Transverse colon (tissue), 4 donors: ENCODE measurements at regions not wholly inside any gene's neighbourhood (a gene's known extent, or its start where the extent isn't known, plus 50 kb on each side); places are given as distances from the start of the nearest gene placed in this dataset.
"Not testable (repeated sequence)": the region's sequence is repeated elsewhere in the genome, so short reads cannot be mapped to it uniquely, and the experiment has no call there.

ENCODE experiments used
- DNase-seq: peaks from one replicate; pipeline ENCODE4 v3.0.0-alpha.2; 2019
- H3K27ac ChIP-seq, 4 donors: fragments of 200-600 bp; sonication (generic); 2 replicates each; pipeline ENCODE4 v1.5.1; 2016 to 2018; ENCODE audit warnings: inconsistent platforms in 4 of 4
- H3K27me3 ChIP-seq: fragments of 200-600 bp; sonication (generic); 2 replicates; pipeline ENCODE4 v1.5.1; 2017; ENCODE audit warnings: inconsistent platforms
- H3K36me3 ChIP-seq, 4 donors: fragments of 200-600 bp; sonication (generic); 2 replicates each; pipeline ENCODE4 v1.5.1; 2017 to 2019; ENCODE audit warnings: inconsistent platforms in 4 of 4
- H3K4me1 ChIP-seq, 4 donors: fragments of 200-600 bp; sonication (generic); 2 replicates each; pipeline ENCODE4 v1.5.1; 2017 to 2020; ENCODE audit warnings: inconsistent platforms in 4 of 4
- H3K4me3 ChIP-seq, 4 donors: fragments of 200-600 bp; sonication (generic); 1 replicate in 1 of 4; 2 replicates in 3 of 4; pipeline versions ENCODE4 v1.5.1 to v1.6.1; 2017 to 2019; ENCODE audit warnings: inconsistent platforms in 4 of 4
- H3K9me3 ChIP-seq, 2 donors: fragments of 200-600 bp; sonication (generic); 2 replicates each; pipeline ENCODE4 v1.5.1; 2017 to 2019; ENCODE audit warnings: inconsistent platforms in 2 of 2
- CTCF ChIP-seq, 5 experiments: fragments of 200-600 bp in 3 of 5; fragments of 450-650 bp in 2 of 5; sonication (generic) in 3 of 5; IDR thresholded peaks; 1 replicate in 2 of 5; 2 replicates in 3 of 5; pipeline ENCODE4 v1.5.1; 2016 to 2017; ENCODE audit warnings: antibody characterized with exemption in 5 of 5, inconsistent platforms in 3 of 5, mild to moderate bottlenecking in 2 of 5, moderate library complexity in 1 of 5
- EP300 ChIP-seq: sonication (generic); formaldehyde crosslinking; IDR thresholded peaks from one replicate; pipeline ENCODE4 v1.6.1; 2017; ENCODE audit warnings: antibody characterized with exemption, low read depth
- POLR2A ChIP-seq: fragments of 450-650 bp; IDR thresholded peaks from one replicate; pipeline ENCODE4 v1.6.1; 2016; ENCODE audit warnings: antibody characterized with exemption, mild to moderate bottlenecking, moderate library complexity
- POLR2AphosphoS5 ChIP-seq, 3 donors: sonication (generic); formaldehyde crosslinking; IDR thresholded peaks; one replicate each; pipeline ENCODE4 v1.6.1; 2016; ENCODE audit warnings: antibody characterized with exemption in 3 of 3
- WGBS, 2 donors: methylation state at CpG; one replicate each; pipeline ENCODE4 v1.1.5; 2018; ENCODE audit warnings: low coverage in 1 of 2; 5-methylcytosine and 5-hydroxymethylcytosine counted together
- in situ Hi-C, 4 donors: fragments of 200-750 bp; cut with MboI; loops; one replicate each; pipeline versions ENCODE4 v1.15.0 to v1.15.1; 2017; ENCODE audit warnings: low sequenced_read_pairs in 3 of 4, low pct_ligation_motif_present in 1 of 4, low pct_unique_long_range_greater_than_20kb in 1 of 4
- intact Hi-C: fragments of 100-400 bp; cut with DNase I; formaldehyde crosslinking; loops from one replicate; pipeline ENCODE4 v1.15.1; 2023; ENCODE audit warnings: low total_unique reads

GRCh38 chr7:68248973-68249372, 1252.3 kb downstream of the TYW1 start:
- H3K27ac ChIP-seq: no peak overlapping the region
- H3K36me3 ChIP-seq: no peaks in the 10 kb centered on the region
- no peak for DNase-seq
- in situ Hi-C loops (no loop called here), intact Hi-C loops (no loop called here)
- no peak overlapping the region for H3K4me3 ChIP-seq
- peaks cover 0 to 9% of the 10 kb centered on the region in 2 donors for H3K9me3 ChIP-seq
- TF ChIP-seq CTCF (IDR thresholded peaks at IDR 0.05) (no peak), EP300 (no peak), POLR2A (no peak), POLR2AphosphoS5 (IDR thresholded peaks at IDR 0.05) (no peak)
- H3K27me3 ChIP-seq: no peaks in the 10 kb centered on the region
- H3K4me1 ChIP-seq: no peaks in the 10 kb centered on the region

DNA sequence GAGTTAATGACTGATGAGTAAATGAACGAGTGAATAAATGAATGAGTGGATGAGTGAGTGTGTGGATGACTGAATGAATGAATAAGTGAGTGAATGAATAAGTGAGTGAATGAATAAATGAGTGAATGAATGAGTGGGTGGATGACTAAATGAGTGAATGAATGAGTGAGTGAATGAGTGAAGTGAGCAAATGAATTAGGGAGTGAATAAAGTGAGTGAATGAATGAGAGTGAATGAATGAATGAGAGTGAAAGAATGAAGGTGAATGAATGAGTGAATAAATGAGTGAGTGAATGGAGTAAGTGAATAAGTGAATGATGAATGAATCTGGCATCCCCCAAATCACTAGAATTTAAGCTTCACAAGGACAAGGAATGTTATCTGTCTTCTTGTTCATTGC, 1253.0 kb downstream of the TYW1 start:
- Histone ChIP-seq H3K27ac (no peak overlapping the region), H3K4me3 (no peak overlapping the region), H3K36me3 (no peaks in the 10 kb centered on the region), H3K27me3 (no peaks in the 10 kb centered on the region), H3K4me1 (no peaks in the 10 kb centered on the region), H3K9me3 (peaks cover 0 to 9% of the 10 kb centered on the region in 2 donors)
- in situ Hi-C loops (no loop called here), intact Hi-C loops (no loop called here)
- no peak for DNase-seq
- TF ChIP-seq EP300 (no peak), POLR2A (no peak), POLR2AphosphoS5 (IDR thresholded peaks at IDR 0.05) (no peak), CTCF (IDR thresholded peaks at IDR 0.05) (no peak)
- WGBS, 2 donors: 80 to 86% methylated on average over 1 of the region's 1 CpG

GRCh38 chr7:68250143-68250542, 1253.5 kb downstream of the TYW1 start:
- DNase-seq: no peak
- Histone ChIP-seq H3K36me3 (no peaks in the 10 kb centered on the region), H3K9me3 (peaks cover 0 to 9% of the 10 kb centered on the region in 2 donors), H3K4me1 (no peaks in the 10 kb centered on the region), H3K27ac (no peak overlapping the region), H3K4me3 (no peak overlapping the region), H3K27me3 (no peaks in the 10 kb centered on the region)
- intact Hi-C loops: no loop called here
- 100% methylated on average over 1 to 4 of the region's 4 CpGs for WGBS, 2 donors
- in situ Hi-C loops: no loop called here
- no peak for TF ChIP-seq EP300
- TF ChIP-seq POLR2AphosphoS5 (IDR thresholded peaks at IDR 0.05): no peak
- TF ChIP-seq CTCF (IDR thresholded peaks at IDR 0.05): no peak
- no peak for TF ChIP-seq POLR2A

- in situ Hi-C loops, intact Hi-C loops, H3K9me3 ChIP-seq: not testable (repeated sequence)
Observed at GRCh38 chr7:68254815-68255214, 1258.2 kb downstream of the TYW1 start.

GRCh38 chr7:68256295-68256694, 1259.7 kb downstream of the TYW1 start:
- 77 to 100% methylated on average over 2 of the region's 2 CpGs for WGBS, 2 donors
- H3K36me3 ChIP-seq: no peaks in the 10 kb centered on the region
- intact Hi-C loops: no loop called here
- H3K4me1 ChIP-seq: no peaks in the 10 kb centered on the region
- in situ Hi-C loops: no loop called here
- H3K27me3 ChIP-seq: no peaks in the 10 kb centered on the region
- no peak overlapping the region for H3K4me3 ChIP-seq
- TF ChIP-seq POLR2A: no peak
- no peak for TF ChIP-seq EP300
- TF ChIP-seq POLR2AphosphoS5 (IDR thresholded peaks at IDR 0.05): no peak
- no peak for TF ChIP-seq CTCF (IDR thresholded peaks at IDR 0.05)
- peaks cover 0 to 9% of the 10 kb centered on the region in 2 donors for H3K9me3 ChIP-seq
- no peak for DNase-seq
- no peak overlapping the region for H3K27ac ChIP-seq

More at GRCh38 chr7:68254815-68255214, 1258.2 kb downstream of the TYW1 start:
- H3K27me3 ChIP-seq, DNase-seq, H3K36me3 ChIP-seq, H3K4me3 ChIP-seq, H3K4me1 ChIP-seq, H3K27ac ChIP-seq: not testable (repeated sequence)
- 70 to 73% methylated on average over 1 of the region's 1 CpG for WGBS, 2 donors
